A673 (cell line): ENCODE measurements at regions not wholly inside any gene's neighbourhood (a gene's known extent, or its start where the extent isn't known, plus 50 kb on each side); places are given as distances from the start of the nearest gene placed in this dataset.

Experiments used
- BruUV-seq: library from RNA; stranded (reverse); fragments of 400-500 nt; replicated peaks from 2 replicates; lab custom pipeline; 2021; lab: Mats Ljungman, UMichigan
- CTCF ChIA-PET: fragments of 300-600 bp; sonication (Branson Sonifier 250); formaldehyde crosslinking; loops from one replicate; lab custom pipeline; 2022; ENCODE audit warnings: antibody characterized with exemption; lab: Charles Lee
- POLR2A ChIA-PET: fragments of 300-600 bp; sonication (Branson Sonifier 250); formaldehyde crosslinking; loops from one replicate; lab custom pipeline; 2022; ENCODE audit warnings: antibody characterized with exemption; ENCODE audit not compliant: low non-redundant PET; lab: Charles Lee
- DNase-seq: peaks from one replicate; pipeline ENCODE4 v3.0.0-alpha.2; 2015; ENCODE audit warnings: low spot score
- H3K27ac ChIP-seq: fragments of 200-600 bp; sonication (generic); 2 replicates; pipeline ENCODE4 v1.5.1; 2016; ENCODE audit warnings: mixed run types, low read depth, mild to moderate bottlenecking, mixed read lengths, antibody characterized with exemption, low read length; ENCODE audit not compliant: poor library complexity, severe bottlenecking
- H3K27me3 ChIP-seq: fragments of 200-600 bp; sonication (generic); replicated peaks from 2 replicates; pipeline ENCODE4 v1.6.1; 2017; ENCODE audit warnings: mixed run types, low read depth, mild to moderate bottlenecking, mixed read lengths, antibody characterized with exemption, low read length; ENCODE audit not compliant: insufficient read depth, poor library complexity
- H3K36me3 ChIP-seq: fragments of 200-600 bp; sonication (generic); 2 replicates; pipeline ENCODE4 v1.6.1; 2016; ENCODE audit warnings: mixed run types, mild to moderate bottlenecking, mixed read lengths, antibody characterized with exemption, low read length; ENCODE audit not compliant: insufficient read depth, poor library complexity, severe bottlenecking
- H3K4me1 ChIP-seq: fragments of 200-600 bp; sonication (generic); 2 replicates; pipeline ENCODE4 v1.6.1; 2017; ENCODE audit warnings: mixed run types, mild to moderate bottlenecking, mixed read lengths, antibody characterized with exemption, low read length; ENCODE audit not compliant: insufficient read depth, poor library complexity, severe bottlenecking
- H3K4me3 ChIP-seq: fragments of 200-600 bp; sonication (generic); 2 replicates; pipeline ENCODE4 v1.5.1; 2016; ENCODE audit warnings: low read depth, mixed run types, mild to moderate bottlenecking, mixed read lengths, low read length; ENCODE audit not compliant: poor library complexity, severe bottlenecking
- H3K9me3 ChIP-seq: fragments of 200-600 bp; sonication (generic); 2 replicates; pipeline ENCODE4 v1.6.1; 2016; ENCODE audit warnings: mixed run types, low read depth, mild to moderate bottlenecking, mixed read lengths, antibody characterized with exemption, low read length; ENCODE audit not compliant: poor library complexity, severe bottlenecking
- EZH2 ChIP-seq: fragments of 200-600 bp; sonication (generic); IDR thresholded peaks from 2 replicates; pipeline ENCODE4 v1.6.1; 2017; ENCODE audit warnings: borderline replicate concordance, low read depth, mild to moderate bottlenecking, mixed read lengths, antibody characterized with exemption, low read length; ENCODE audit not compliant: poor library complexity, severe bottlenecking
- intact Hi-C: fragments of 100-400 bp; cut with micrococcal nuclease; formaldehyde crosslinking; loops from one replicate; pipeline ENCODE4 v1.10.0; 2022; ENCODE audit not compliant: unreplicated experiment
- TF ChIP-seq, protein P1 (sequence below): fragments of 300-800, 200-600 bp; sonication (generic); conservative IDR thresholded peaks from 2 replicates; pipeline ENCODE4 v1.5.1; 2017; ENCODE audit warnings: low read depth, mild to moderate bottlenecking, antibody characterized with exemption, low read length, moderate library complexity, mixed read lengths

DNA sequence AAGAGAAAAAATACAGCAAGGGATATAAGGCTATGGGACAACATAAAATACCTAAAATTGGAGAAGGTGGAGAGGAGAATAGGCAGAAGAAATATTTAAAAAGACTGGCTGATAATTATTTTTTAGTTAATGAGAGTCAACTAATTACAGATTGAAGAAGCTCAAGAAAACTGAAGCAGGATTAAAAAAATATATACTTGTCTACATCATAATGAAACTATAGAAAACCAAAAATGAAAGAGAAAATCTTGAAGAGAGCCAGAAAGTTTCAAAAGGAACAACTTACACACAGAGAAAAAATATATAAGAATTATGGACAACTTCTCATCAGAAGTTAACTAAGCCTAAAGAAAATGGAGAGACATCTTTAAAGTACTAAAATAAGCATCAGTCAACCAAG, 62.9 kb upstream of the APCDD1 start:
- ChIA-PET POLR2A (no interaction called here), CTCF (no interaction called here)
- Histone ChIP-seq H3K36me3 (no peaks in the 10 kb centered on the region), H3K9me3 (no peaks in the 10 kb centered on the region), H3K4me3 (no peak overlapping the region), H3K27ac (no peak overlapping the region), H3K4me1 (peaks cover 2% of the 10 kb centered on the region), H3K27me3 (no peaks in the 10 kb centered on the region)
- DNase-seq, result no peak
- BruUV-seq, result no TSS peak
- TF ChIP-seq, protein P1, sequence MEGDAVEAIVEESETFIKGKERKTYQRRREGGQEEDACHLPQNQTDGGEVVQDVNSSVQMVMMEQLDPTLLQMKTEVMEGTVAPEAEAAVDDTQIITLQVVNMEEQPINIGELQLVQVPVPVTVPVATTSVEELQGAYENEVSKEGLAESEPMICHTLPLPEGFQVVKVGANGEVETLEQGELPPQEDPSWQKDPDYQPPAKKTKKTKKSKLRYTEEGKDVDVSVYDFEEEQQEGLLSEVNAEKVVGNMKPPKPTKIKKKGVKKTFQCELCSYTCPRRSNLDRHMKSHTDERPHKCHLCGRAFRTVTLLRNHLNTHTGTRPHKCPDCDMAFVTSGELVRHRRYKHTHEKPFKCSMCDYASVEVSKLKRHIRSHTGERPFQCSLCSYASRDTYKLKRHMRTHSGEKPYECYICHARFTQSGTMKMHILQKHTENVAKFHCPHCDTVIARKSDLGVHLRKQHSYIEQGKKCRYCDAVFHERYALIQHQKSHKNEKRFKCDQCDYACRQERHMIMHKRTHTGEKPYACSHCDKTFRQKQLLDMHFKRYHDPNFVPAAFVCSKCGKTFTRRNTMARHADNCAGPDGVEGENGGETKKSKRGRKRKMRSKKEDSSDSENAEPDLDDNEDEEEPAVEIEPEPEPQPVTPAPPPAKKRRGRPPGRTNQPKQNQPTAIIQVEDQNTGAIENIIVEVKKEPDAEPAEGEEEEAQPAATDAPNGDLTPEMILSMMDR, result no peak
- TF ChIP-seq EZH2, result no peak
- intact Hi-C loops, result no loop called here

DNA sequence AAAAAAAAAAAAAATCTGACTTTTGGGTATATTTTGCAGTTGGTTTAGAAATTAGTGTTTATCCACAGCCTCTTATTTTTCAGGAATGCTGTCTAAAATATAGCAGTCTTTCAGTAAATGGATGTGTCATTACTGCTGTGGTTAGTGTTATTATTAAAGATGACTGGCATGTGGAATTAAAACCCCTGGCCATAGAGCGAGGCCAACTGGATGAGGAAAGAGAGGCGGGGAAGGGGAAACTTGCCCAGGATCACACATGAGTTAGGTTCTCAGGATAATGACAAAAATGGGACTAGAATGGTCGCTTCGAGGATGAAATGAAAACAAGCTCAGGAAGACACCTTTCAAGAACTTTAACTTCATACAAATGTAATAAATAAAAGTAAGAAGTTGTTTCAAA, 57.4 kb upstream of the APCDD1 start:
- BruUV-seq, result no TSS peak
- TF ChIP-seq, protein P1, result no peak
- TF ChIP-seq EZH2, result no peak
- Histone ChIP-seq H3K4me1 (peaks cover 41% of the 10 kb centered on the region), H3K9me3 (no peaks in the 10 kb centered on the region), H3K4me3 (no peak overlapping the region), H3K27me3 (no peaks in the 10 kb centered on the region), H3K36me3 (no peaks in the 10 kb centered on the region), H3K27ac (no peak overlapping the region)
- POLR2A ChIA-PET, result no interaction called here
- intact Hi-C loops, result no loop called here
- CTCF ChIA-PET, result no interaction called here
- no peak for DNase-seq

DNA sequence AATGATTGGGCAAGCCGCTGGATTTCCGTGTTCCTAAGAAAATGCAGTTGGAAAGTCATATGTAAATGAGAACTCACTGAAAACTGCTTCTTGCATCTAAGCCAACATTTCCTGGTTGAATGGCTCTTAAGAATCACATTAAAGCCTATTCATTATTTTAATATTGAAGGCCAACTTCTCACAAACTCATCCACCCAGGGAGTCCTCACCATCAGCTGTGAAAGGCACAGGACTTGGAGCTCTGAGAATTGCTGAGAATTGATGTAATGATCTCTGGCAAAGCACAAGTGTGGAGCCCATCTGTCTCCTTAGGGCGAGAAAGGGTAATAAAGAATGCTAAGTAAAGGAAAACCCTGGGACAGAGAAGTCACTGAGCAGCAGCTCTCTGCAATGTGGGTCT, 55.9 kb upstream of the APCDD1 start:
- Histone ChIP-seq H3K9me3 (no peaks in the 10 kb centered on the region), H3K4me3 (no peak overlapping the region), H3K27ac (peak overlapping the region; percentile 27), H3K27me3 (no peaks in the 10 kb centered on the region), H3K36me3 (no peaks in the 10 kb centered on the region), H3K4me1 (peaks cover 51% of the 10 kb centered on the region)
- peak; percentile 89 for DNase-seq
- POLR2A ChIA-PET, result no interaction called here
- intact Hi-C loops, result no loop called here
- CTCF ChIA-PET, result no interaction called here
- no TSS peak for BruUV-seq
- TF ChIP-seq, protein P1, result no peak
- no peak for TF ChIP-seq EZH2
